ENCODE measurements at regions not wholly inside any gene's neighbourhood (a gene's known extent, or its start where the extent isn't known, plus 50 kb on each side); places are given as distances from the start of the nearest gene placed in this dataset.
"Not testable (repeated sequence)": the region's sequence is repeated elsewhere in the genome, so short reads cannot be mapped to it uniquely, and the experiment has no call there.

GRCh38 chr16:59096682-59097081, 362.6 kb upstream of the GOT2 start:
- not testable (repeated sequence) for TF ChIP-seq CTCF, POLR2A (IDR thresholded peaks at IDR 0.05)
